GM13976 (cell line): ENCODE measurements at regions not wholly inside any gene's neighbourhood (a gene's known extent, or its start where the extent isn't known, plus 50 kb on each side); places are given as distances from the start of the nearest gene placed in this dataset.

ENCODE experiments used
- DNase-seq: peaks from one replicate; pipeline ENCODE4 v3.0.0; 2012; ENCODE audit warnings: low spot score
- in situ Hi-C: fragments of 300-500 bp; cut with MboI; formaldehyde crosslinking; loops from one replicate; pipeline ENCODE4 v1.12.0; 2022; ENCODE audit warnings: low sequenced_read_pairs, mixed read lengths, inconsistent platforms; ENCODE audit not compliant: unreplicated experiment
- TF ChIP-seq, protein P1 (sequence below): IDR thresholded peaks from 2 replicates; pipeline ENCODE4 v1.5.1; 2012; ENCODE audit warnings: borderline replicate concordance, mild to moderate bottlenecking; ENCODE audit not compliant: insufficient read depth; ENCODE audit errors: extremely low read depth, missing control alignments, control extremely low read depth

DNA sequence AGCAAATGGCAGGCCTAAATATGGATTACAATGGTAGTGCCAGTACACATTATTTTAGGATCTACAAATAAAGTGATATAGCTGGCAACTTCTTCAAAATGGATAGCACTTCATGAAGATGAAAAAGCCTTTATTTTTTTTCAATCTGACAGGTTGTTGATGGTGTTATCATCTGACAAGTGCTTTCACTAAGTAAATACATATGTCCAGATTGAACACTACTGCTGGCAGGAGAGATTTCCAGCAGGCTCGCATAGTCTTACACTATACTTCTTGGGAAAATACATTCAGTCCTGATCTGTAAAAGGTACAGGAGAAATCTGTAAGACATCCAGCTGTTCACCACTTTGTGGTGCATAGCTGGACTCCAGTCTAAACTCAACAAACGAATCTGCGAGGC, 50.9 kb upstream of the ALCAM start:
- TF ChIP-seq, protein P1, sequence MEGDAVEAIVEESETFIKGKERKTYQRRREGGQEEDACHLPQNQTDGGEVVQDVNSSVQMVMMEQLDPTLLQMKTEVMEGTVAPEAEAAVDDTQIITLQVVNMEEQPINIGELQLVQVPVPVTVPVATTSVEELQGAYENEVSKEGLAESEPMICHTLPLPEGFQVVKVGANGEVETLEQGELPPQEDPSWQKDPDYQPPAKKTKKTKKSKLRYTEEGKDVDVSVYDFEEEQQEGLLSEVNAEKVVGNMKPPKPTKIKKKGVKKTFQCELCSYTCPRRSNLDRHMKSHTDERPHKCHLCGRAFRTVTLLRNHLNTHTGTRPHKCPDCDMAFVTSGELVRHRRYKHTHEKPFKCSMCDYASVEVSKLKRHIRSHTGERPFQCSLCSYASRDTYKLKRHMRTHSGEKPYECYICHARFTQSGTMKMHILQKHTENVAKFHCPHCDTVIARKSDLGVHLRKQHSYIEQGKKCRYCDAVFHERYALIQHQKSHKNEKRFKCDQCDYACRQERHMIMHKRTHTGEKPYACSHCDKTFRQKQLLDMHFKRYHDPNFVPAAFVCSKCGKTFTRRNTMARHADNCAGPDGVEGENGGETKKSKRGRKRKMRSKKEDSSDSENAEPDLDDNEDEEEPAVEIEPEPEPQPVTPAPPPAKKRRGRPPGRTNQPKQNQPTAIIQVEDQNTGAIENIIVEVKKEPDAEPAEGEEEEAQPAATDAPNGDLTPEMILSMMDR, result no peak
- in situ Hi-C loops, result no loop called here
- no peak for DNase-seq

DNA sequence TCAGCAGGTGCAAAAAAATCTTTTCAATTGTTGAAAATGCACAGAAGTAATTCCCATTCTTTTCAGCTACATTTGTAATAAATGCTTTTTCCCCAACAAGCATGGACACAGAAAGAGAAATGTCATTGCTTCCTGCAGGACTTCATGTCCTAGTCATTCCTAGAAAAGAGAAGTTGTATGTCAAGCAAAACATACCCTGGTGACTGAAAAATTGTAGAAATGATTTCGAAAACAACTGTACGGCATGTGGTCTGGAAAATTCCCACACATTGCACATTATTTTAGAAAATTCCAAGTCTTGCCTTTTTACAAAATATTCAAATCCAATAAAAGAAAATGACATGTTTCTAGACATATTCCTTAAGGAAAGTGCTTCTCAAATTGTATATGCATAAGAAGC, 50.4 kb upstream of the ALCAM start:
- in situ Hi-C loops, result no loop called here
- no peak for DNase-seq
- TF ChIP-seq, protein P1, result no peak
